Astrocyte of the spinal cord (primary cell): ENCODE measurements at regions not wholly inside any gene's neighbourhood (a gene's known extent, or its start where the extent isn't known, plus 50 kb on each side); places are given as distances from the start of the nearest gene placed in this dataset.
"Not testable (repeated sequence)": the region's sequence is repeated elsewhere in the genome, so short reads cannot be mapped to it uniquely, and the experiment has no call there.

Experiments
- DNase-seq: peaks from one replicate; pipeline ENCODE4 v3.0.0; 2011; ENCODE audit warnings: low read depth, low spot score
- H3K4me3 ChIP-seq: 2 replicates; pipeline ENCODE4 v1.5.1; 2011; ENCODE audit warnings: low read depth, mild to moderate bottlenecking, low read length, moderate library complexity
- CTCF ChIP-seq: IDR thresholded peaks from 2 replicates; pipeline ENCODE4 v1.5.1; 2012; ENCODE audit warnings: low read depth, mild to moderate bottlenecking, low read length, inconsistent platforms
- in situ Hi-C: cut with HindIII; loops from 2 replicates; pipeline ENCODE4 v1.10.0; 2017; ENCODE audit warnings: low sequenced_read_pairs

- no peak for DNase-seq
- TF ChIP-seq CTCF = no peak
- in situ Hi-C loops = no loop called here
- H3K4me3 ChIP-seq = no peak overlapping the region
Measured at GRCh38 chr12:75622492-75622891, 111.1 kb upstream of the KRR1 start.

DNA sequence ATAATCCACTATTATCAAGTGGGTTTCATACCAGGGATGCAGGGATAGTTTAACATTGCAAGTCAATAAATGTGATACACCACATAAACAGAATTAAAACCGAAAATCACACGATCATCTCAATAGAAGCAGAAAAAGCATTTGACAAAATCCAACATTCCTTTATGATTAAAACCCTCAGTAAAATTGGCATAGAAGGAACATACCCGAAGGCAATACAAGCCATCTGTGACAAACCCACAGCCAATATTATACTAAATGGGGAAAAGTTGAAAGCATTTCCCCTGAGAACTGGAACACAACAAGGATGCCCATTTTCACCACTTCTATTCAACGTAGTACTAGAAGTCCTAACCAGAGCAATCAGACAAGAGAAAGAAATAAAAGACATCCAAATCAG, 103.0 kb upstream of the KRR1 start:
- H3K4me3 ChIP-seq, in situ Hi-C loops, DNase-seq: not testable (repeated sequence)

DNA sequence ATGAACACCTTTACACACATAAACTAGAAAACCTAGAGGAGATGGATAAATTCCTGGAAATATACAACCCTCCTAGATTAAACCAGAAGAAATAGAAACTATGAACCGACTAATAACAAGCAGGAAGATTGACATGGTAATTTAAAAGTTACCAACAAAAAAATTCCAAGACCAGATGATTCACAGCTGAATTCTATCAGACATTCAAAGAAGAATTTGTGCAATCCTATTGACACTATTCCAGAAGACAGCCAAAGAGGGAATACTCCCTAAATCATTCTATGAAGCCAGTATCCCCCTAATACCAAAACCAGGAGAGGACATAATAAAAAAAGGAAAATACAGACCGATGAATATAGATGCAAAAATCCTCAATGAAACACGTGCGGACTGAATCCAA, 102.6 kb upstream of the KRR1 start:
- no peak overlapping the region for H3K4me3 ChIP-seq
- TF ChIP-seq CTCF = no peak
- DNase-seq = no peak
- in situ Hi-C loops = no loop called here

DNA sequence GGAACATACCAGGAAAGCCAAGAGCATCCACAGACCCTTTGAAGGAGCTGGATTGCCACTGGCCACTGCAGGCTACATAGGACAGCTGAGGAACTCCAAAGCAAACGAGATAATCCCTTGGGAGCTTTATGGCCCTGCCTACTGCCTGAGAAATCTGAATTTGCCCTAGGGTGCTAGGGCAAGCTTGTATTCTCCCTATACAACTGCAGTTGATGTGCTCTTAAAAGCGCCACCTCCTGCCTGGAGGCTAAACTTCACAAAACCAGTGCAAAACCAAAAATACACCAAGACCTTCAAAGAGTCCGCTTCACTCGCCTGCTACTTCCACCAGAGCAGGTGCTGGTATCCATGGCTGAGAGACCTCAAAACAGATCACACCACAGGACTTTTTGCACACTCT, 99.6 kb upstream of the KRR1 start:
- DNase-seq = no peak
- no peak for TF ChIP-seq CTCF
- no peak overlapping the region for H3K4me3 ChIP-seq
- in situ Hi-C loops = no loop called here

DNA sequence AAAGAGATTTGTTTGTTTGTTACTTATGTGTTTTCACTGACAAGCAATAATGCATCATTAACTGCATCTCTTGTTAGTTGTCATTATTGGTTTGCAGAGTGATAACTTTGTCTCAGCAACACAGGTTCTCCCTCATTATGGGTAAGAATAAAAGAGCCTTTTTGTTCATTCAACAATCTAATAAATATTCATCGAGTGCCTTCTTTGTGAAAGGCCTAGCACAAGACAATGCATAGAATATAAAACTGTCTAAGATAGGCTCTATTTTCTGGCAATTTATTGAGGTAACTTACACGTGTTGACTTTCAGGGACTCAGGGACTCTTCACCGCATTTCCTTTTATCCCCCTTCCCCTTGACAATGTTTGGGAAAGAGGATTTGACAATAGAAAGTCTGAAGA, 95.5 kb upstream of the KRR1 start:
- in situ Hi-C loops = no loop called here
- TF ChIP-seq CTCF = no peak
- H3K4me3 ChIP-seq = no peak overlapping the region
- DNase-seq = no peak

DNA sequence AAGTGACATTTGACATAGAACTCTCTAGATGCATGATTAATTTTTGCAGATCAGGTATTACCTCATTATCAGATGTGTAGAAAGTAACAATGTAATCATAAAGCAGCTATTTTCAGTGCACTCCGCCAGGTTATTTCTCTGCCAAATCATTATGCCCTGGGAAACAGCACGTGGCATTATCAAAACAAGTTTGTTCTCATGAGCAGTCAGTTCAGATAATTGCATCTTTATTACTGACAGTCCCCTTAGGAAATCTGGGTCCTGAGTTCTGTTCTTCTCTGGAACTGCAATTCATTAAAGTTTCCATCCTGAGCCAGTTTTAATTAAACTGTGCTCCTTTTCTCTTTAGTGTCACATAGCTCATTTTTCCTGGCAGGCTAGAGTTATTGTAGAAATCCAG, 94.7 kb upstream of the KRR1 start:
- in situ Hi-C loops = no loop called here
- no peak for DNase-seq
- no peak overlapping the region for H3K4me3 ChIP-seq
- TF ChIP-seq CTCF = no peak

DNA sequence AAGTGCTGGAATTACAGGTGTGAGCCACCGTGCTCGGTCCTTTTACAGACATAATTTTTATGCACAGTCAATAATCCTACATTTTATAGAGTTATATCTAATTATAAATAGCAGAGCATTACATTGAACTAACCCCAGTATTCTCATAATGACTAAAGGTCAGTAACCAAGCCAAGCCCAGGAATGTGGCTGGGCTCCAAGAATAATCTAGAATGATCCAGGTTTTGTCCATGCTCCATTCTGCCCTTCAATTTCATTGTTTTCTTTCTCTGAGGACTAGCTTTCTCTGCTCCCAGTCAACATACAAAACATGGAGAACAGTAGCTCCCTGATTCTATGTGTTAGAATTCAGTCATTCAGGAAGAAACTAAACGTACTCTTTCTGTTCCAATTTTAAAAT, 92.1 kb upstream of the KRR1 start:
- no peak overlapping the region for H3K4me3 ChIP-seq
- in situ Hi-C loops = no loop called here
- no peak for TF ChIP-seq CTCF
- DNase-seq = peak; percentile 35
